Spleen (tissue), 11 donors: ENCODE measurements at regions not wholly inside any gene's neighbourhood (a gene's known extent, or its start where the extent isn't known, plus 50 kb on each side); places are given as distances from the start of the nearest gene placed in this dataset.

Source experiments
- DNase-seq: peaks from one replicate; pipeline ENCODE4 v3.0.0-alpha.2; 2020
- H3K27ac ChIP-seq, 8 donors: fragments of 200-600 bp; sonication (generic) in 7 of 8; 1 replicate in 4 of 8; 2 replicates in 4 of 8; pipeline versions ENCODE4 v1.5.0 to v1.8.0; 2016 to 2021; ENCODE audit warnings: inconsistent platforms in 4 of 8, mild to moderate bottlenecking in 4 of 8, moderate library complexity in 1 of 8
- H3K27me3 ChIP-seq, 7 donors: fragments of 200-600 bp; sonication (generic) in 6 of 7; replicated peaks in 1 of 7; 1 replicate in 4 of 7; 2 replicates in 3 of 7; pipeline versions ENCODE4 v1.5.0 to v1.8.0; 2016 to 2021; ENCODE audit warnings: inconsistent platforms in 3 of 7, mild to moderate bottlenecking in 1 of 7
- H3K36me3 ChIP-seq, 6 donors: fragments of 200-600 bp; sonication (generic) in 5 of 6; 1 replicate in 4 of 6; 2 replicates in 2 of 6; pipeline versions ENCODE4 v1.5.0 to v1.8.0; 2016 to 2021; ENCODE audit warnings: inconsistent platforms in 2 of 6
- H3K4me1 ChIP-seq, 6 donors: fragments of 200-600 bp; sonication (generic) in 5 of 6; 1 replicate in 3 of 6; 2 replicates in 3 of 6; pipeline versions ENCODE4 v1.5.0 to v1.8.0; 2016 to 2021; ENCODE audit warnings: inconsistent platforms in 3 of 6
- H3K4me3 ChIP-seq, 8 donors: fragments of 200-600 bp; sonication (generic) in 7 of 8; 1 replicate in 4 of 8; 2 replicates in 4 of 8; pipeline versions ENCODE4 v1.5.0 to v1.8.0; 2016 to 2021; ENCODE audit warnings: inconsistent platforms in 4 of 8, mild to moderate bottlenecking in 4 of 8, moderate library complexity in 2 of 8
- H3K9me3 ChIP-seq, 8 donors: fragments of 200-600 bp; sonication (generic) in 7 of 8; 1 replicate in 4 of 8; 2 replicates in 4 of 8; pipeline versions ENCODE4 v1.5.0 to v1.8.0; 2016 to 2021; ENCODE audit warnings: inconsistent platforms in 4 of 8
- CTCF ChIP-seq, 11 experiments: fragments of 200-600 bp in 7 of 11; fragments of 450-650 bp in 4 of 11; sonication (generic) in 4 of 11; IDR thresholded peaks in 8 of 11; conservative IDR thresholded peaks in 3 of 11; 1 replicate in 7 of 11; 2 replicates in 4 of 11; pipeline versions ENCODE4 v1.4.0 to v1.8.0; 2016 to 2021; ENCODE audit warnings: antibody characterized with exemption in 11 of 11, inconsistent platforms in 4 of 11, mild to moderate bottlenecking in 1 of 11
- POLR2A ChIP-seq, 3 donors: fragments of 450-650 bp; IDR thresholded peaks; one replicate each; pipeline ENCODE4 v1.5.1; 2017; ENCODE audit warnings: antibody characterized with exemption in 3 of 3, mild to moderate bottlenecking in 1 of 3
- POLR2AphosphoS5 ChIP-seq, 3 donors: sonication (generic); formaldehyde crosslinking; IDR thresholded peaks; one replicate each; pipeline ENCODE4 v1.5.1; 2017; ENCODE audit warnings: antibody characterized with exemption in 3 of 3
- WGBS, 5 donors: extraction: QIAGEN DNeasy Blood & Tissue Kit in 3 of 5; methylation state at CpG; one replicate each; pipeline versions ENCODE4 v1.1.5 to v1.1.7; 2013 to 2018; 5-methylcytosine and 5-hydroxymethylcytosine counted together
- intact Hi-C: fragments of 100-400 bp; cut with DNase I; formaldehyde crosslinking; loops from one replicate; pipeline ENCODE4 v1.15.0; 2023; ENCODE audit warnings: low total_unique reads
- donor health status: healthy with polysubstance abuse.
- donor health status: DM: no; HTN: no; CAD: no; lungs with moderate emphysema.
- donor health status: DM: no; HTN: no; CAD: no.
- donor health status: Bipolar disorder and iron deficiency.
- donor health status: healthy.
- donor health status: DM: no; HTN: no; CAD: no.
- donor health status: DM: yes; HTN: yes; CAD: no.

GRCh38 chr2:138193416-138194213, 229.3 kb downstream of the HNMT start:
- no peak for TF ChIP-seq POLR2AphosphoS5 (IDR thresholded peaks at IDR 0.05)
- TF ChIP-seq CTCF (IDR thresholded peaks at IDR 0.05 in 8 of 11, conservative IDR thresholded peaks at IDR 0.05 in 3 of 11): no peak
- TF ChIP-seq POLR2A (IDR thresholded peaks at IDR 0.05): no peak
- Histone ChIP-seq H3K27me3 (no peaks in the 10 kb centered on the region), H3K9me3 (peaks cover 0 to under 1% (median 0%) of the 10 kb centered on the region in 8 donors), H3K4me1 (no peaks in the 10 kb centered on the region), H3K27ac (no peak overlapping the region), H3K36me3 (no peaks in the 10 kb centered on the region), H3K4me3 (no peak overlapping the region)
- 75 to 84% (median 82%) methylated on average over 8 of the region's 8 CpGs for WGBS, 5 donors
- intact Hi-C loops: no loop called here
- no peak for DNase-seq

- no peak overlapping the region for H3K27ac ChIP-seq
- no peaks in the 10 kb centered on the region for H3K36me3 ChIP-seq
- H3K4me1 ChIP-seq: no peaks in the 10 kb centered on the region
- H3K9me3 ChIP-seq: peaks cover 0 to 26% (median 3%) of the 10 kb centered on the region in 8 donors
- no peak for DNase-seq
- intact Hi-C loops: no loop called here
- H3K4me3 ChIP-seq: no peak overlapping the region
- H3K27me3 ChIP-seq: no peaks in the 10 kb centered on the region
- 83 to 97% (median 92%) methylated on average over 2 of the region's 2 CpGs for WGBS, 5 donors
- no peak for TF ChIP-seq CTCF (IDR thresholded peaks at IDR 0.05 in 8 of 11, conservative IDR thresholded peaks at IDR 0.05 in 3 of 11)
- TF ChIP-seq POLR2A (IDR thresholded peaks at IDR 0.05): no peak
- TF ChIP-seq POLR2AphosphoS5 (IDR thresholded peaks at IDR 0.05): no peak
Observed at GRCh38 chr2:138201286-138201685, 237.0 kb downstream of the HNMT start.

GRCh38 chr2:138202762-138203161, 238.5 kb downstream of the HNMT start:
- no peaks in the 10 kb centered on the region for H3K27me3 ChIP-seq
- no peak overlapping the region for H3K27ac ChIP-seq
- intact Hi-C loops: no loop called here
- no peak for DNase-seq
- H3K9me3 ChIP-seq: peaks cover 0 to 26% (median 3%) of the 10 kb centered on the region in 8 donors
- TF ChIP-seq POLR2A (IDR thresholded peaks at IDR 0.05) (no peak), CTCF (IDR thresholded peaks at IDR 0.05 in 8 of 11, conservative IDR thresholded peaks at IDR 0.05 in 3 of 11) (no peak), POLR2AphosphoS5 (IDR thresholded peaks at IDR 0.05) (no peak)
- H3K4me1 ChIP-seq: no peaks in the 10 kb centered on the region
- WGBS, 5 donors: 83 to 96% (median 90%) methylated on average over 1 of the region's 1 CpG
- no peaks in the 10 kb centered on the region for H3K36me3 ChIP-seq
- no peak overlapping the region for H3K4me3 ChIP-seq

- no peak for DNase-seq
- intact Hi-C loops: no loop called here
- Histone ChIP-seq H3K27ac (no peak overlapping the region), H3K27me3 (no peaks in the 10 kb centered on the region), H3K4me3 (no peak overlapping the region), H3K9me3 (peaks cover 0 to 23% (median 3%) of the 10 kb centered on the region in 8 donors), H3K4me1 (no peaks in the 10 kb centered on the region), H3K36me3 (no peaks in the 10 kb centered on the region)
- TF ChIP-seq CTCF (IDR thresholded peaks at IDR 0.05 in 8 of 11, conservative IDR thresholded peaks at IDR 0.05 in 3 of 11): no peak
- no peak for TF ChIP-seq POLR2A (IDR thresholded peaks at IDR 0.05)
- no peak for TF ChIP-seq POLR2AphosphoS5 (IDR thresholded peaks at IDR 0.05)
- 89 to 94% (median 89%) methylated on average over 1 of the region's 1 CpG for WGBS, 5 donors
Observed at GRCh38 chr2:138205281-138205680, 241.0 kb downstream of the HNMT start.
